DND-41 (cell line): ENCODE measurements at regions not wholly inside any gene's neighbourhood (a gene's known extent, or its start where the extent isn't known, plus 50 kb on each side); places are given as distances from the start of the nearest gene placed in this dataset.

Experiments
- ATAC-seq: fragments of 200-7000 bp; cut with Tn5 transposase; 3 replicates; pipeline ENCODE4 v1.9.1; 2021; ENCODE audit warnings: low read depth; ENCODE audit not compliant: insufficient read depth
- DNase-seq: peaks from one replicate; pipeline ENCODE4 v3.0.0-alpha.2; 2020
- H2AFZ ChIP-seq: 2 replicates; pipeline ENCODE4 v1.6.0; 2012; ENCODE audit warnings: low read depth, low read length
- H3K27ac ChIP-seq: 2 replicates; pipeline ENCODE4 v1.5.1; 2012; ENCODE audit warnings: low read length, inconsistent platforms
- H3K27me3 ChIP-seq: fragments of 200-600 bp; sonication (generic); 2 replicates; pipeline ENCODE4 v1.6.0; 2012; ENCODE audit warnings: low read length, mild to moderate bottlenecking, inconsistent platforms; ENCODE audit not compliant: insufficient read depth, poor library complexity
- H3K36me3 ChIP-seq: 2 replicates; pipeline ENCODE4 v1.5.1; 2012; ENCODE audit warnings: low read length, inconsistent platforms; ENCODE audit not compliant: insufficient read depth
- H3K4me1 ChIP-seq: 2 replicates; pipeline ENCODE4 v1.5.1; 2012; ENCODE audit warnings: mild to moderate bottlenecking, low read length; ENCODE audit not compliant: insufficient read depth
- H3K4me2 ChIP-seq: 2 replicates; pipeline ENCODE4 v1.6.0; 2012; ENCODE audit warnings: mild to moderate bottlenecking, moderate library complexity, low read length, inconsistent platforms; ENCODE audit not compliant: insufficient read depth
- H3K4me3 ChIP-seq, 2 experiments: fragments of 200-600 bp in 1 of 2; shearing (Covaris generic) in 1 of 2; 2 replicates each; pipeline ENCODE4 v1.5.1; 2012 to 2016; ENCODE audit warnings: inconsistent platforms in 2 of 2, low read length in 2 of 2, mild to moderate bottlenecking in 2 of 2, low read depth in 1 of 2, moderate library complexity in 1 of 2
- H3K79me2 ChIP-seq: 2 replicates; pipeline ENCODE4 v1.6.0; 2012; ENCODE audit warnings: low read length, inconsistent platforms; ENCODE audit not compliant: insufficient read depth
- H3K9ac ChIP-seq: 2 replicates; pipeline ENCODE4 v1.6.0; 2012; ENCODE audit warnings: low read depth, mild to moderate bottlenecking, inconsistent platforms, low read length, moderate library complexity
- H3K9me3 ChIP-seq: 2 replicates; pipeline ENCODE4 v1.5.1; 2012; ENCODE audit warnings: low read length, moderate library complexity, mild to moderate bottlenecking, inconsistent platforms; ENCODE audit not compliant: insufficient read depth, severe bottlenecking
- H4K20me1 ChIP-seq: 2 replicates; pipeline ENCODE4 v1.6.0; 2012; ENCODE audit warnings: low read length; ENCODE audit not compliant: insufficient read depth
- EZH2 ChIP-seq: IDR thresholded peaks from 3 replicates; pipeline ENCODE4 v1.6.1; 2012; ENCODE audit warnings: borderline replicate concordance, low read depth, mild to moderate bottlenecking, moderate library complexity, low read length, inconsistent platforms; ENCODE audit not compliant: severe bottlenecking
- TF ChIP-seq, protein P1 (sequence below): IDR thresholded peaks from 2 replicates; pipeline ENCODE4 v1.5.1; 2012; ENCODE audit warnings: borderline replicate concordance, low read length, moderate library complexity, mild to moderate bottlenecking; ENCODE audit not compliant: poor library complexity, severe bottlenecking; ENCODE audit errors: extremely low read depth

DNA sequence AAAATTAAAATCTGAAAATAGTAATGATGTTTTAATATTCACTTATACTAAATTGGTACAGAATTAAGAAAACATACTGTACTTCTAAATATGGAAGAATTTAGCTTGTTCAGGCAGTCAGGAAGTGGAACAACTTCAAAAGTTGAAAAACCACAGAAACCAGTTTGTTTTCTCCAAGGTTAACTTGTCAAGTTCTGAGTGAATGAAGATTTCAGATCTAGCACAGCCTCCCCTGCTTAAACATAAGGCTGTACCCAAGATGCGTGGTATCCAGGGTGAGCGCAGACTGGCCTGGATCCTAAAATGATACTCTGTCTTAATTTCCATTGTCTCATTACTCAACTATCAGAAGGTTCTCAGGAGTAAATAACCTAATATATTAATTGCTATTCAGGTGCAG lies 730.7 kb upstream of the KIF2B start:
- Histone ChIP-seq H3K9ac (no peak overlapping the region), H3K79me2 (no peaks in the 10 kb centered on the region), H3K9me3 (no peaks in the 10 kb centered on the region), H3K27ac (no peak overlapping the region), H3K4me3 (no peak overlapping the region), H3K36me3 (no peaks in the 10 kb centered on the region), H3K4me1 (no peaks in the 10 kb centered on the region), H4K20me1 (no peaks in the 10 kb centered on the region), H3K4me2 (no peak overlapping the region), H2AFZ (no peak overlapping the region), H3K27me3 (no peaks in the 10 kb centered on the region)
- no peak for DNase-seq
- TF ChIP-seq EZH2 = no peak
- TF ChIP-seq, protein P1, sequence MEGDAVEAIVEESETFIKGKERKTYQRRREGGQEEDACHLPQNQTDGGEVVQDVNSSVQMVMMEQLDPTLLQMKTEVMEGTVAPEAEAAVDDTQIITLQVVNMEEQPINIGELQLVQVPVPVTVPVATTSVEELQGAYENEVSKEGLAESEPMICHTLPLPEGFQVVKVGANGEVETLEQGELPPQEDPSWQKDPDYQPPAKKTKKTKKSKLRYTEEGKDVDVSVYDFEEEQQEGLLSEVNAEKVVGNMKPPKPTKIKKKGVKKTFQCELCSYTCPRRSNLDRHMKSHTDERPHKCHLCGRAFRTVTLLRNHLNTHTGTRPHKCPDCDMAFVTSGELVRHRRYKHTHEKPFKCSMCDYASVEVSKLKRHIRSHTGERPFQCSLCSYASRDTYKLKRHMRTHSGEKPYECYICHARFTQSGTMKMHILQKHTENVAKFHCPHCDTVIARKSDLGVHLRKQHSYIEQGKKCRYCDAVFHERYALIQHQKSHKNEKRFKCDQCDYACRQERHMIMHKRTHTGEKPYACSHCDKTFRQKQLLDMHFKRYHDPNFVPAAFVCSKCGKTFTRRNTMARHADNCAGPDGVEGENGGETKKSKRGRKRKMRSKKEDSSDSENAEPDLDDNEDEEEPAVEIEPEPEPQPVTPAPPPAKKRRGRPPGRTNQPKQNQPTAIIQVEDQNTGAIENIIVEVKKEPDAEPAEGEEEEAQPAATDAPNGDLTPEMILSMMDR = no peak
- no peak for ATAC-seq

DNA sequence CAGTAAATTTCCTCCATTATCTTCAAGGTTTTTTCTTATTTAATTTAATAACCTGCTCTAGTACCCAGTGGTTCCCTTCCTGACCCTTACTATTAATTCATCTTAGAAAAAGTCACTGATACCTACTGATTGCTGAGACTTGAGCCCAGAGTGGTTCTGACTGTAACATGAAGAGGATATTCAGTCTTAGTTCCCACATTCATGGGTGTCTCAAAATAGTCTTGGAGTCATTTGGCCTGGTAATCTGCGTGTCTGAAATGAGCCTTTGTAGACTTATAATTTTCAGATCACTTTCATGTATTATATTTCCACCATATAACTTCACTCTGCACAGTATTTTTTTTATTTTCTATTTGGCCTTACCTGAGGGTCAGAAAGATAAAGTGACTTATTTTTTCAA lies 732.0 kb upstream of the KIF2B start:
- Histone ChIP-seq H3K27ac (no peak overlapping the region), H2AFZ (no peak overlapping the region), H3K79me2 (no peaks in the 10 kb centered on the region), H3K9me3 (no peaks in the 10 kb centered on the region), H3K27me3 (no peaks in the 10 kb centered on the region), H3K4me3 (no peak overlapping the region), H3K36me3 (no peaks in the 10 kb centered on the region), H3K4me1 (no peaks in the 10 kb centered on the region), H4K20me1 (no peaks in the 10 kb centered on the region), H3K4me2 (no peak overlapping the region), H3K9ac (no peak overlapping the region)
- DNase-seq (no peak), ATAC-seq (no peak)
- TF ChIP-seq EZH2 = no peak
- TF ChIP-seq, protein P1 = no peak

DNA sequence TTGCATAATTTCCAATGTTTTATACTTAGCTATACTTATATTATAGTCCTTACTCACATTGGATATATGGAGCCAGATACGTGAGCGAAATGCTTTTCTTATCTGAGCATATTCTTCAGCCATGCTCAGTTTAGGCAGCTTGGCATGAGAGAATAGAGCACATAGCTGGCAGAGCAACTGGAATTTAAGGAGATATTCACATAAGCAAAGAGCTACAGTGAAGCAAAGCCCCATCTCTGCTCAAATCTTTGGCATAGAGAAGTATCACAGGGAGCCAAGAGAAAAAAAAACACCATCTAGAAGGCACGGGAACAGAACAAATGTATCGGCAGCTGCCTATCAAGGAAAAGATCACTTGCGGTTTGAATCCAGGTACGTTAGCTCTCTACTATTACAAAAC lies 734.2 kb upstream of the KIF2B start:
- DNase-seq (no peak), ATAC-seq (no peak)
- Histone ChIP-seq H3K9ac (no peak overlapping the region), H3K36me3 (no peaks in the 10 kb centered on the region), H3K27ac (no peak overlapping the region), H3K9me3 (no peaks in the 10 kb centered on the region), H2AFZ (no peak overlapping the region), H3K4me1 (no peaks in the 10 kb centered on the region), H3K79me2 (no peaks in the 10 kb centered on the region), H3K4me3 (no peak overlapping the region), H4K20me1 (no peaks in the 10 kb centered on the region), H3K4me2 (no peak overlapping the region), H3K27me3 (no peaks in the 10 kb centered on the region)
- TF ChIP-seq EZH2 = no peak

DNA sequence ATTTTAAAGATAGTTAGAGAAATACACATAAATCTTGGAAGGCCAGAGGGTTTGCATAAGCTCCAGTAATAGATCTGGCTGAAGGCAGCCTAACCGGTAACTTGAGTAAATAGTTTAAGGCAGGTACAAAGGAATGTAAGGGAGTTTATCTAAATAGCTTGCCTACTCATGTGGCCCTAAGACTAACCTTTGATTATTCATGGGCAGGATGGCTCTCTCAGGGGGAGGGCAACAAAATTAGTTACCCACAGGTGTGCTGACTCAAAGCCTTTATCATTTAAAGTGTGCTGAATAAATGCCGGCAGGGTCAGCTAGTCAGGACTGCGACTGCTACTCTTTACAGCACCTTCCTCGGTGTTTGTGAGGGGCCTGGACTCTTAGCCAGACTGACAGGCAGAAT lies 761.3 kb upstream of the KIF2B start:
- H3K4me2 ChIP-seq = no peak overlapping the region
- H3K36me3 ChIP-seq = no peaks in the 10 kb centered on the region
- no peaks in the 10 kb centered on the region for H3K9me3 ChIP-seq
- no peaks in the 10 kb centered on the region for H4K20me1 ChIP-seq
- no peak overlapping the region for H3K9ac ChIP-seq
- H3K27me3 ChIP-seq = no peaks in the 10 kb centered on the region
- no peak overlapping the region for H3K27ac ChIP-seq
- H3K79me2 ChIP-seq = no peaks in the 10 kb centered on the region
- DNase-seq (no peak), ATAC-seq (no peak)
- no peak overlapping the region for H2AFZ ChIP-seq
- H3K4me3 ChIP-seq = no peak overlapping the region
- TF ChIP-seq EZH2 = no peak
- TF ChIP-seq, protein P1 = no peak
- no peaks in the 10 kb centered on the region for H3K4me1 ChIP-seq
